GM19240 (cell line): ENCODE measurements at regions not wholly inside any gene's neighbourhood (a gene's known extent, or its start where the extent isn't known, plus 50 kb on each side); places are given as distances from the start of the nearest gene placed in this dataset.

ENCODE experiments used
- DNase-seq: peaks from one replicate; pipeline ENCODE4 v3.0.0; 2011; ENCODE audit warnings: low spot score; ENCODE audit not compliant: insufficient read length

DNA sequence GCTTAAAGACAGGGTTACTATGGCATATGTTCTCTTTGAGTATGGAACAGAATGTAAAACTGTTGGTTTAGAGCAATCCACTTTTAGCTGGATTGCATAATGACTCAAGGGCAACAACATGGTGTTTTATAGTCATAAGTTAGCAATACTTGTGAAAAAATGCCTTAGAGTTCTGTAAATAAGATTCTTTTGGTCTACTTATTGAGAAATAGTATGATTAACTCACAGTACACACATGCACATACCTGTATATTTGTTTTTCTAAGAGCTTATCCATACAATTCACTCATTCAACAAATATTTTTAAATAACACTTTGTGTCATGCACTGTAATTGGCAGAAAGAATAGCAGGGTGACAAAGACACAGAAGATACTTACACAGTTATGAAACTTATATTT, 1415.5 kb downstream of the PCDH7 start:
- no peak for DNase-seq

DNA sequence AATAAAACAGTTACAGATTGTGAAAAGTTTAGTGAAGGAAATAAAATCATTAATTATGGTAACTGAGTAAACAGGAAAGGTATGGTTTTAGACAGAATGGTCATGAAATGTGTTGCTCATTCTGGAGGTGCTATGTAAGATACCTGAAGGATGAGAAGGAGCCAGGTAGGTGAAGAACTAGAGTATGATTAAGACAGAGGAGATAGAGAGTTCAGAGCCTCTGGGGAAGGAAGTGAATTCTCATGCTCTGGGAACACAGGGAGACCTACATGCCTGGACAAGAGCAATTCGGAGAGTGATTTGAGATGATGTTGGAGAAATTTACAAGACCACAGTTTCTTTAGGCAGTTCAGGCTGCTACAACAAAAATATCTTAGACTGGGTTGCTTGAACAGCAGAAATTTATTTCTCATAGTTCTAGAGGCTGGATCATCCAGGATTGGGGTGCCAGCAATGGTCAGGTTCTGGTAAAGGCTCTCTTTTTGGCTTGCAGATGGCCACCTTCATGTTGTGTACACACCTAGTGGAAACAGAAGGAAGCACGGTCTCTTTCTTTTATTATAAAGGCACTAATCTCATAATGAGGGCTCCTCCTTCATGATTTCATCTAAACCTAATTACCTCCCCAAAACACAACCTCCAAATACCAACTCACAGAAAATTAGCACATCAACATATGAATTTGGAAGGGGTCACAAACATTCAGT, 1416.1 kb downstream of the PCDH7 start:
- DNase-seq: no peak

DNA sequence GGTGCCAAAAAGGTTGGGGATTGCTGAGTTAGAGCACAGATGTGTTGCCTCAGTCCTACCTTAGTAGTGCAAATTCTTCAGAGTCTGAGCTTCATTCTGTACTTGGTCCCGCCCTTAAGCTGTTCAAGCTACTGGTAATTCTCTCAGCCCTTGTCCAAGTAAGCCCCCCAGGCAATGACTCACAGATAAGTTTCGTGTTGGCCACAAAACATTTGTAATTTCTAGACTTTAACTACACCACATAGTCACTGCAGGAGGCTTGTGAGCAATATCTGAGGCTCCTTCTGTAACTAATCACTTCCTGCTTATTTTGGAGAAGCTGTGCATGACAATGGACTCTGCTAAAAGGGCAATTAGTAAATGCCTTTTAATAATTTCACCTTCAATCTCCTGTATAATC, 1420.5 kb downstream of the PCDH7 start:
- no peak for DNase-seq

DNA sequence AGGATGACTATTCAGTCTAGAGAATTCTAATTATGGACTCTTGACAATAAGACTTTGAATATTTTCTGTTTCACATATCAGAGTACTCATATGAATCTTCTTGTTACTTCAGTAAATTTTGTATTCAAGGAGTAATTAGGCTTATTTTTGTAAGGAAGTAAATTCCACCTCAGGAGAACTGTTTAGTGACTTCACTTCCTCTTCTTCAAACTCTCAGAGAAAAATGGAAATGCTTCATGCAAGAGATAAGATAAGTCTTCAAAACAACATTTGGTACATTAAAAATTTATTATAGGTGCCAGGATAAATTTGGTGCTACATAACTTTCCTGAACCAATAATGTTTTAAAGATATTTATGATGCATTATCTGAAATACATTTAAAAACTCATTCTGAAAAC, 1421.9 kb downstream of the PCDH7 start:
- no peak for DNase-seq

DNA sequence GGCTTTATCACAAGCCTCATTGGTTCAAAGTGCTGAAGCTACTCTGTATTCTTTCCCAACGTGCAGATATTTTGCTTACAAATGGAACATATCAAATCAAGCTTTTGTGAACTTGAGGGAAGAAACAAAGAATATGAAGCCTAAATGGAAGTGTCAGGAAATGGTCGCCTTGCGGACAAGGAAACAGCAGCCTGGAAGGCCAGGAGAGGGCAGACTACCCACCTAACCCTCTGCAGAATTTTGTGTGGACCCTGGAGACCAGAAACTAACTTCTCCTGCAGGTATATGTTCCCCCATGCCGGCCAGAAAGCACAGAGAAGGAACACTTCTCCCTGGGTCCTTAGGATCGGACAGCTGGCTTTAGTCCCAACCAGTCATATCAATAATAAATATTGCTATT, 1425.8 kb downstream of the PCDH7 start:
- DNase-seq: no peak

DNA sequence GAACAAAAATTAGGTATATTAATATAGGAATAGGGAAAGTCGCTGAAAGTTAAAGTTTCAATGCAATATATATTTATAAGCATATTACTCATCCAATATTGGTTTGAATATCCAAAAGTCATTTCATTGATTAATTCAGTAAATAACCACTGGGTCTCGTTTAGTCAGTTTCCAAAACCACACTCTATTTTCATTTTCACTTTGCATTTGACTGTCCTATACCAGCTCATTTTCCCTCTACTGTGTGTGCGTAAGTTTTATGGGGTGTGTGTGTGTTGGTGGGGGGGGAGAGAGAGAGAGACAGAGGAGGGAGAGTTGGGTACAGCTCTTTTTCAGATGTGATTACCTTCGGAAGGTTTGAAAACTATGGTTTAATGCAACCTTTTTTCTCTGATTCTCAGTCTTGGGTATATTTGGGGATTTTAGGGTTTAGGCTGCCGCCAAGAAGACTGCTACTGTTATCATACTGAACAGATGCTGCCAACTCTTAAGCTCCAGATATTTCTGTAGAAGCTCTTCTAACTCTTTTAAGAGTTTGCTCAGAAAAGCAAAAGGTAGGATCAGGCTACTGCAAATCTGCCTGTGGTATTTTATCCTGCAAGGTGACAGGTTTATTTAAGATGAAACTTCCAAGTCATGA, 1427.4 kb downstream of the PCDH7 start:
- DNase-seq: no peak

DNA sequence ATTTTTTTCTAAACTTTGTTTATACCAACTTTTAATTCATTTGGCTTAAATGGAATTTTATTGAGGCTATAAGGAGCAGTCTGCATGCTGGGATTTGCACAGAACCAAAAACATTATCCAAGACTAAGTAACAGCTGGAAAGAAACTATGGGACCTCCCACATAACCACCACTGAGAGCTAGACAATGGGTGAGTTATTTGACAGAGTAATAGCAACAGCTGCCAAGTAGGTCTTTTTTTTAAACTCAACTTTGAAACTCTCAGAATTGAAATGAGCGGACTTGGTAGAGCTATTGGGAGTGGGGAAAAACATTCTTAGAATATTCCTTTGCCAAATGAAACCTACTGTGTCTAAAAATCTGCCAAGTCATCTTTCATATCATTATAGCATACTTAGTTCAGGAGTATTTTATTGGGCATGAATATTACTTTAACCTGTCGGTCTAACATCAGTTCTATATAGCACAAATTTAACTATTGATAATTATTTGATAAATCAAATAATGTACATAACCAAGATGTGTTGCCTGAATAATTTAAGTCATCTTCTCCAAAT, 1428.0 kb downstream of the PCDH7 start:
- DNase-seq: no peak

DNA sequence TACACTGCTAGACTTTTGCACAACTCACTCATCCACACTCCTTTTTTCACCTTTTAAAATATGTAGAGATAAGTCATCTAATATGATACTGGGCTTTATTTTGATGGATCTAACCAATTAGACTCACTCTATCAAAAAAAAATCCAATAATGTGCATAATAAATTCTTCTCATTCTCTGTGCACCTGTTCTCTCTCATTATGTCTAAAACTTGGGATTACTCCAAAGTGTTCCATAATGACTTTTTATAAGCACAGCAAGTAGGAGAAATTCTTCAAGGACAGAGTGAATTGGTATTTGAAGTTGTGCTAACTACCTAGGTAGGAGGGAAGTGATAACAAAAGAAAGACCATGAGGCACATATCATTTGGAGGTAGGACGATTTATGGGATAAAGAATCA, 1438.8 kb downstream of the PCDH7 start:
- no peak for DNase-seq

DNA sequence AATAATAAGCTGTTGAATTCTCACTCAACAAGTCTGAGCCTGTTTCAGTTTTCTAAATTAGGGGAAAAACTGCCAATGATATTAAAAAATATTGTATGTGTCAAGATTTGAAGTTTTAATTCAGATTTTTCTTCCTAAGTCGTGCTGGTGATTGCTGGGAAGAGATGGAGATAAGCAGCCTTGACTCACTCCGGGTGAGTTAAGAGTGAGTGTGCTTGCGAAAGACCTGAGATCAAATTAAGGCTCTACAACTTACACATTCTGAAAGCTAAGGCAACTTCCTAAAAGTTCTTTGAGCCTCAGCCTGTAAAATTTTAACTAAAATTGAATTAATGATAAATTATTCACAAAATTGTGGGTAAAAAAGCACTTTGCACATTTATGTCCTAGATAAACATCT, 1441.2 kb downstream of the PCDH7 start:
- no peak for DNase-seq

DNA sequence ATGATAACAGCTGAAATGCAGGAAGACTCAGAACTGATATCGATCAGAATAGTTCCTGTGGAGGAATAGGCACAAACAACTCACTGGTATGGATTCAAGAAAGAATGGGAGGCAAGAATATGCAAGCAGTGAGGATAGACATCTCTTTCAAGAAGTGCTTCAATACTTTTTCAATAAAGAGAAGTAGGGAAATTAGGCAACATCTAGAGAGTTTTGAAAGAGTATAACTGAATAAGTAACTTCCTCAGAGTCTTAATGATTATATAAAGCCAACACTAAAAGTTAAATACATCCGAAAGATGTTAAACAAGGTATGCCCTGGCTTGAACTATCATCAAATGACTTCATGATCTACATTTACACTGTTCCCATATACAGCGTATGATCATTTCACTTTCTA, 1443.0 kb downstream of the PCDH7 start:
- DNase-seq: no peak

DNA sequence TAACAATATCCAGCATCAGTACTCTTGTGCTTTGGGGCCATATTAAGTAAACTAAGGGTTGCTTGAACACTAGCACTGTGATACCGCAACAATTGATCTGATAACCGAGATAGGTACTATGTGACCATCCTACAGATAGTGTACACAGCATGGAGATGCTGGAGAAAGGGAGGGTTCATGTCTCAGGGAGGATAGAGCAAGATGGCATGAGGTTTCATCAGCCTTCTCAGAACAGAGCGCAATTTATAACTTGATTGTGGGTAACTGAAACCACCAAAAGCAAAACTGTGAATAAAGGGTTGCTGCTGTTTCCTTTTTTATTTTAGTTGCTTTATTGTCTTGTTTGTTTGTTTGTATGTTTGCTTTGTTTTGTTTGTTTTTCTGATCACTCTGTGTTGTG, 1449.7 kb downstream of the PCDH7 start:
- DNase-seq: no peak

DNA sequence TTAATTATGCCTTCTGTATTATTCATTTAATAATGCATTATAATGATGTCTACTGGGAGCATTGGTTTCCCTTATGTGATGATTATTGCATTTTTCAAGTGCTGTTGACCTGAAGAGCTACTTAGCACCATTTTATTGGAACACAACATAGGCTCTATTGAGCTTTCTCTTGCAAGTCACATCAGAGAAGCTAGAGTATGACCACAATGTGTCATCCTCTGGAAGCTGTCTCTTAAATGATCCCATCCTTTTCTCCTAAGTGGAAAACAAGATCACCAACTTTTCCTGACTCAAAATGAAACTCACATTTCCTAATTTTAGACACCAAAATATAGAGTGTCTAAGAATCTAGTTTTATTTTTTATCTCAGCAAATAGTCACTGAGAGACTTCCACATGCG, 1451.9 kb downstream of the PCDH7 start:
- DNase-seq: no peak

DNA sequence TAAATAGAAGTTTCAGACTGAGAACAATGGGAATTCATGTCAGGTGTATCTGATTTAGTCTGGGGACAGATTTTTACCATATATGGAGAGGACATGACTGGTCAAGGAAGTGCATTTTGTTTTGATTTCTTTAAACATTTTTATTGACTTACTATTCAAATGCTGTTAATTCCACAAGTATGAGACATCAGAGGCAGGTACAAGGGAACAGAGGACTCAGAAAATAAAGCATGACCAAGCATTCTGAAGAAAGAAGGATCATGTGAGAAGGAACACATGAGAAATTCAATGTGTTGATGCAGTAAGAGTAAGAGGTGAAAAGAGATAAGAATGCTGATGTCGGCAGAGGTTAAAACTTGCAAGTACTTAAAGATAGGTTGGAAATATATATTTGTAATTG, 1452.6 kb downstream of the PCDH7 start:
- no peak for DNase-seq

DNA sequence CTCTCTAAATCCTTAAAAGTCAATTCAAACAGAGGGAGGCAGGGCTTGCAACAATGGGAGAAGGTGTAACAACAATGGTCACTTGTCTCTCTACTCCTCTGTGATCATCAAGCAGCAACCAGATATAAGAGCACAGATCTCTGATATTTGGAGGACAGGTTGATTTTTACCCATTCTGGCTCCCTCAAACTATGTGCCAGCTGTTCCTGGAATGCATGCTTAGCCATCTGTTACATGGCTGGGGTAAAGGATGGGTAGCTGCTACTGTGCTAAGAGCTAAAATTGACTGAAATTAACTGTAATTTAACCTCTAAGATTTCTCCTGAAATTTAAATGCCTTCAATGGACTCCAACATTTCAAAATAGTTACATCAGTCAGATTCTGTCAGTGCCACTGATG, 1459.9 kb downstream of the PCDH7 start:
- DNase-seq: no peak

DNA sequence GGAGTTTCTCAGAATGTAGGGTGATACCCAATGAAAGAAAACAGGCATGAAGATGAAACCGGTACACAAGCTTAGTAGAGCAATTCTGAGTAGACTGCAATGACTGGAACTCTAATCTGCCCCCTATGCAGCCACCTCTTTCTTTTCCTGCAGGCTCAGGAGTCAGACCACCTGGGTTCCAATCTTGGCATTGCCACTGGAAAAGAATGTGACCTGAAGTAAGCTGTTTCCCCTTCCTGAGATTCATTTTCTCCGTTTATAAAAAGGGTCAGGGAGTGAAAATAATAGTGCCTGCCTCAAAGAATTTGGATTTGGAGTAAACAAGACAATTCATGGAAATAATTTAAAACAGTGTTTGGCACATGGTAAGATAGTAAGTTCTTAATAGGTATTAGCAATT, 1464.0 kb downstream of the PCDH7 start:
- no peak for DNase-seq

DNA sequence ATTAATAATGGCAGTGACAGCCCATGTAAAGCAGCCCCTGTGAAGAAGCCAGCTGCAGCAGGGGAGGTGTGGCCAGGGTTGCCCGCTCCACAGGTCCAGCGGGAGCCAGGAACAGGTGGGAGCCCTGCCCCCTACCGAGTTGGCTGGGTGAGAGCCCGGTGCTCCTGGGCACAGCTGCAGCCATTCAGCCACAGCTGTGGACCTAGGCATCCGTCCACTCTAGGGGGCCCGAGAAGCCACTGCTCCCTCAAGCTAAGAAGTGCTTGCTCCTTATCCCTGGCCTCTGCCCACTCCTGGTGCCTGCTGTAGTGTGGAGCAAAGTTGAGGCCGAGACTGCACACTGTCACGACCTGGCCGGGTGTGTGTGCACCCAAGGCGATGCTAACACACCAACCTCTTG, 1469.0 kb downstream of the PCDH7 start:
- no peak for DNase-seq

DNA sequence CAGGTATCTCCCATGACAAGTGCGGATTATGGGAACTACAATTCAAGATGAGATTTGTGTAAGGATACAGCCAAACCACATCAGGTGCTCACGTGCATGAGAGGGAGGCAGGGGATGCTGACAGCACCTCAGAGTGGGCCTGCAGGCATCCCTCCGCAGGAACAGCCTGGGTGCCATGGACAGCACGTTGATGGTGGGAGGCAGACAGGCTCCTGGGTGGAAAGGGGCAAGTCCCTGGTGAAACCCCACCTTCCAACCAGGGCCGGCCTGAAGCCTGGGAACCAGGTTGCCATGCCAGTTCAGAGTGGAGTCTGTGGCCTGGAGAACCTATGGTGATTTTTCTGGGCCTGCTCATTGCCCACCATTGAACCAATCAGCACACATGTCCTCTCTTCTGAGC, 1469.6 kb downstream of the PCDH7 start:
- DNase-seq: no peak

DNA sequence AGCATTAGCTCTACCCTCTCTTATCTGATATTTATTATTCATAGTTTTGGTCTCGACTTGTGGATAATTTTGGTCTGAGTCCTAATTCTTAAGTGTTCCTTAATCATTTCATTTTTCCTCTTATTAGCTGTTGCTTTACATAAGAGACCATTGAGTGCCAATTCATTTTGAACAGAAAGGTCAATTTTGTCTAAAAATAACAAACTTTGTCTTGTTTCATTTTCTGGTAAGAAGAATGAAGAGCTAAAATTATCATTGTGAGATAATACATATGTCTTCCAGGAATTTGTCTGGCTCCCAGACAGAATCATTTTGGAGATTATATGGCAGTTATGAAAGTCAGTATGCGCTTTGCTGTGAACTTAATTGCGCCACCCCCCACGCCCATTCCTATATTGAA, 1471.8 kb downstream of the PCDH7 start:
- no peak for DNase-seq

DNA sequence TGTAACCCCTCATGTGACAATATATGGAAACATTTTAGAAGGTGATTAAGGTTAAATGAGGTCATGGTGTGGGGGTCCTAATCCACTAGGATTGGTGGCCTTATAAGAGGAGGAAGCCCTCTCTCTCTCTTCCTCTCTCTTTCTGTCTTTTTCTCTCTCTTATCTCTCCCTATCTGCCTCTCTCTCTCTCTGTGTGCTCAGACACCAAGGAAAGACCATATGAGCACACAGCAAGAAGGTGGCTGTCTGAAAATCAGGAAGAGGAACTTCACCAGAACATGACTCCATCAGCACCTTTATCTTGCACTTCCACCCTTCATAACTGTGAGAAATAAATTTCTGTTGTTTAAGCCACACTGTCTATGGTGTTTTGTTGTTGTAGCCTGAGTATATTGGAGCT, 1472.2 kb downstream of the PCDH7 start:
- no peak for DNase-seq

DNA sequence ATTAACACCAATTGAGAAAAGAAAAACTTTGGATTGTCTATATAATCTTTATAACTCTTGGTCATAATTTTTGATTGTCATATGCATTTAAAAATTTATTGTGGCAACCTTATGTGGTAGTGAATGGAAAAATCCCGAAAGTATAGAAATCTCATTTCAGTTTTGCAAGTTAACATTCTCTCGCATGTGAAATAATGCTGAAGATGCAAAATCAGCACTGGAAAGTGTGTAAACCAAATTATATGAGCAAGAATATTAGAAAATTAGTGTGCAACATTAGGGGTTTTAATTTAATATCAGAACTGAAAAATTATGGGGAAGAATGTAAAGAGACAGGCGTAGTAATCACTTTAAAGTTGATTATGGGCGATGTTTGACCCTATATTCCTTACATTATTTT, 1472.8 kb downstream of the PCDH7 start:
- DNase-seq: no peak

DNA sequence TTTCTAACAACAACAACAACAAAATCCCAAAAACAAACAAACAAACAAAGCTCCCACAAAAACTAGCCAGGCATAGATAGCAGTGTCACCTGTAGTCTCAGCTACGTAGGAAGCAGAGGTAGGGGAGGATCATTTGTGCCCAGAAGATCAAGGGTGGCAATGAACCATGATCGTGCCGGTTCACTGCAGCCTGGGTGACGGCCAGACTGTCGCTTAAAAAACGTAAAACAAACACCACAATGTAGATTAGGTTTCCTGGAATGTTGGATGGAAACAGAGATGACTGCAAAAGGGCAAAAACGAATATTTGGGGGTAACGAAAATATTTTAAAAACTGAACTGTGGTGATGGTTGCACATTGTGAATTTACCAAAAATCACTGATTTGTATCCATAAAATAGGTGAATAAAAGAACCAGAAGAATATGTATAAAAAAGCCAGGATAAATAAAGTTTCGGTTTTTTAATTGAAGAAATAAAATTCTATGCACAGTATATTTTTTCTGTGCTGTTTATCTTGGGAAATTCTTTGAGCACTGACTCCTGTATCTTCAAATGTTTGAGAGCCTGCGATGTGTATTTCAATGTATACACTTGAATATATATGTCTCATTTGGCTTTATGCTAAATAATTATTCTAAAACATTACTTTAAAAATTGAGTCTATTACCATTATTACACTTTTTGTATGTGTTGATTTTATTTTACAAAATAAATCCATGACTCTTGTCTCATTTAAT, 1477.0 kb downstream of the PCDH7 start:
- DNase-seq: no peak

DNA sequence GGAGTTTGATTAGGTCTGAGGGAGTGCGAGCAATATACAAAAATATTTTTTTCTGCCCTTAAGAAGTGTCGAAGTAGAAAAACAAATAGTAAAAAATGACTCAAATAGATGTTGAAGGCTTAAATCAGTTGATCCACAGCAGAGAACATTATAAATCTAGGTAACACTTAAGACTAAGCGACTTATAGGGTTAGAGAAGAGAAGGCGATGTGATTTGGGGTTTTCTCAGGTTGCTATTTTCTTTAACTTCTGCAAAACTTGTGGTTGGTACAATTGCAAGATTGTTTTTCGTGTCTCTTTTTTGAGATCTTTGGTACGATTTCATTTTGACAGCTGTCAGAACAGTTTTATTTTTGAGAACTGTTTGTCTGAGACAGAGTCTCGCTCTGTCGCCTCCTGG, 1479.5 kb downstream of the PCDH7 start:
- DNase-seq: no peak

DNA sequence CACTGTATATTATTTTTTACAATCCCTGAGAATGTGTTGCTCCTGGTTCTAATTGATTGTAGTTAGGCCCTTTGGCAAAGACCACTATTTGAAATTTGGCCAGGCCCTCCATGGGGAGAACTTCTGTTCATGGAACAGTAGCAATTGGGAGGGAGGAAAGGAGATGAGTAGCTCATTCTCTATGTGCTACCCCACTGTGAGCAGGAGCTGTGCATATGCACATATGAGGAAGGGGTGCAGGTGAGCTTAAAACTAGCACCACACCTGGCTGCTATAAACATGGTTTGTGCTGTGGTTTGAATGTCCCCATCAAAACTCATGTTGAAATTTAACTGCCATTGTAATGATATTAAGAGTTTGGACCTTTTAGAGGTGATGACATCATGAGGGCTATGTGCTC, 1483.2 kb downstream of the PCDH7 start:
- DNase-seq: no peak
